NCI-H345 treated with DMSO at 0.1 percent for 48 hours (cell line): ENCODE measurements at regions not wholly inside any gene's neighbourhood (a gene's known extent, or its start where the extent isn't known, plus 50 kb on each side); places are given as distances from the start of the nearest gene placed in this dataset.

Source experiments
- DNase-seq: peaks from one replicate; lab custom pipeline; 2025; ENCODE audit not compliant: unreplicated experiment; lab: John Stamatoyannopoulos, UW

- DNase-seq = no peak
Measured at GRCh38 chr4:28354880-28355656, 1494.4 kb downstream of the STIM2 start.

DNA sequence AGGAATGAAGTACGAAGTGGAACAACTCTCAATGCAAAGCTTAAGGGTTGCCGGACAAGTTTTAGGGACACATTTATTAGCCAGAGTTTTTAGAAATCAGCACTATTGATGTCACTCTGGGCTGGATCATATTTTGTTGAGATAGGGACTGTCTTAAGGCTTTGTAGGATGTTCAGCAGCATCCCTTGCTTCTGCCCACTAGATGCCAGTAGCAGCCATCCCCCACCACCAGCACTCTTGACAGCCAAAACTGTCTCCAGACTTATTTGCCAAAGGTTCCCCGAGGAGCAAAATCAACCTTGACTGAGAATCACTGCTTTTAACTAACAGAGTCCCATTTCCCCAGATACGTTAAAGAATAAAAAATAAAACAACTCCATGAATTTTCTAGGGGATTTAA, 1497.3 kb downstream of the STIM2 start:
- DNase-seq = peak; percentile 1

GRCh38 chr4:28358606-28359005, 1498.0 kb downstream of the STIM2 start:
- no peak for DNase-seq

DNA sequence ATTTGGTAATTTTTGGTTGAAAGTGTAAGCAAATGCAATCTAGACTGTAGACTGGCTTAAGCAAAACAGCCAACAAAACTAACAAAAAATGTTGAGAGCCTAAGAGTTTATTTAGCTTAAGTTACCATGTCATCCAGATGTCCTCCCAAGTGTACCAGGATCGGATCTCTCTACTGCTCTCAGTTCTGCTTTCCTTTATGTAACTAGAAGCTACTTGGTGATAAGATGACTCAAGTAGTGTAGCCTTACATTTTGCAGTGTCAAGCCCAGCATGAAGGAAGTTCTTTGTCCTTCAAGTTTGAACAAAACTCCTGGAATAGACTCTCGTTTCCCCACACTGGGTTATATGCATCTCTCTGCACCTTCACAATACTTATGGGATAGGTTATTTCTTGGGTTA, 1500.0 kb downstream of the STIM2 start:
- DNase-seq = no peak

GRCh38 chr4:28362169-28362568, 1501.5 kb downstream of the STIM2 start:
- DNase-seq = no peak

DNA sequence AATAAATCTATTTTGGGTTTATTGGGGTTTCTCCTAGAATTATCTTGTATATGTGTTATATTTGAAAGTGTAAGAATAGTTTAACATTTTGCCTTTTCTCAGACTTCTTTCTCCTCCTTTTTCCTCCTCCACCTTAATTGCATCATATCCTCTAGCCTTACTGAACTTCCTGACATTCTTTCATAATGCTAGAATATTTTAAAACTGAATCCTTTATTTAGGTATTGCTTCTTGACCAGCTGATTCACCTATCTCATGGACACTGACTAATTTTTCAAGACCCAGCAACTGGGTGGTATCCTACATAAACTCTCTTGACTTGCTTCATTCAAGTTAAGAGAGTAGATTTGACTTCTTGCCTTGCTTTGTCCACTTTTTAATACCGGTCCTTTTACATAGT, 1508.9 kb downstream of the STIM2 start:
- no peak for DNase-seq

- DNase-seq = no peak
Measured at GRCh38 chr4:28373191-28373590, 1512.5 kb downstream of the STIM2 start.

- DNase-seq = no peak
Measured at GRCh38 chr4:28373601-28374000, 1513.0 kb downstream of the STIM2 start.

DNA sequence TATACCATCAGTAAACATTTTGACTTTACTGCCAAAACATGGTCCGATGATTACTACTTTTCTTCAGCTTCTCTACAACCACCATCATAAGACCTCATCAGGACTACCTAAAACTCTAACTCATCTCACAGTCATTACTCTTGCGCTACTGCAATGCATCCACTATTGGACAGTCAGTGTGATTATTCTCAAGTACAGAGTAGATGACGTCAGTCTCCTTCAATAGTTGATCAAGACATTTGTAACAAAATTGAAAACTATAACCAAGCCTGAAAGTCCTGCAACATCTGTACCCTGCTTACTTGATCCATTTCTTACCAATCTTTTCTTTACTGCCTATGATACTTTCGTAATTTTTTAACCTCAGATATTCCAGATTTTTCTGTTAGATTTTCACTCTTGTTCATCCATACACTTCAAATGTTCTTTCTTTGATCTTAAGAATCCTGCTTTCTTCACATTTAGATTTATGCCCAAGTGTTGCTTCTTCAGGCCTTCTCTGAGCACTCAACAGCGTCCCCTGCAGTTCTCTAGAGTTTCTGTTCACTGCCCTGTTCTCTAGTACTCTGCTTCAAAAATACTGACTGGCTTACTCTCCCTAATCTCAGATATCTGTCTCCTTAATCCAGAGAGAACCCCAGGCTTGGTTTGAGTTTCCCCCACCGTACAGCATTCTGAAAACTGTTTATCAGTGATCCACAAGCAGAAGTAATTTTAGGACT, 1517.6 kb downstream of the STIM2 start:
- DNase-seq = no peak

- DNase-seq = no peak
Measured at GRCh38 chr4:28385801-28386200, 1525.2 kb downstream of the STIM2 start.

DNA sequence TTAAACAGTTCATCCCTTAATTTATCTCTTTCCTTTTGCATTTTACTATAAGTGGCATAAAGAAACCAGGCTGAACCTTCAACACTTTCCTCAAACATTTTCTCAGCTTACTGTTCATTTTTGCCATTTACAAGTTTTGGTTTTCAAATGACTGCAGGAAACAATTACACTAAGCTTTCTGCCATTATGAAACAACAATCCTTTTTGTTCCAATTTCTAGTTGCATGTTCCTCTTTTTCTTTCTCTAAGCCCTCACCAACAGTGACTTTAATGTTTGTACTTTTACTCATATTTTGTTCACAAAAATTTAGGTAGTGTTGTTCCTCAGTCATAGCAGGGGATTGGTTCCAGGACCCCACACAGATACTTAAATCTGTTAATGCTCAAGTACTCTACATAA, 1526.1 kb downstream of the STIM2 start:
- no peak for DNase-seq

DNA sequence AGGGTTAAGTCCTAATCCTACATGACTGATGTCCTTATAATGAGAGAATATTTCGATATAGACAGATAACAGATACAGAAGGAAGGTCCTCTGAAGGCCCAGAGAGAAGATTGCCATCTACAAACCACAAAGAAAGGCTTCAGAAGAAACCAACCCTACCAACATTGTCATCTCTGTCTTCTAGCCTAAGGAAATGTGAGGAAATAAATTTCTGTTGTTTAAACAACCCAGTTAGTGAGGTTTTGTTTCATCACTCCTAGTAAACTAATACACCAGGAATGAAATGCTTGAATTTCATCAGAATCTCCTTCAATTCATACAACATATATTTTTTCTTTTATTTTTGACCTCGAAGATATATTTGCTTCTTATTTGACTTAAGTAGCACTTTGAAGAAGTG, 1527.8 kb downstream of the STIM2 start:
- no peak for DNase-seq

DNA sequence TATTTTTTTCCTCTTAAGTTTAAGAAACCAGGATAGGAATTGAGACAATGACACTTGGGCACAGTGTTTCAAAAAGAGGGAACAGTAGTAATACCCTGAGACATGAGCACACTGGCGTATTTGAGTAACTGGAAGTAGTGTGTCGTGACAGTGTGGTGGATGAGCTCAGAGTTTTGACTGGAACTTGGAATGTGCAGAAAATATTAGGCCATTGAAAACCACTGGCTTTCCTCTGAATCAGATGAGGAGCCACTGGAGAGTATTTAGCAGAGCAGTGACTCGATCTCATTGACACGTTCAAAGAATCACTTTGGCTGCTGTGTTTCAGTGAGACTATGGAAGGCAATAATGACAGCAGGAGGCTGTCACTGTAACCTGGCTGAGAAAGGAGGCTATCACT, 1531.2 kb downstream of the STIM2 start:
- DNase-seq = no peak

DNA sequence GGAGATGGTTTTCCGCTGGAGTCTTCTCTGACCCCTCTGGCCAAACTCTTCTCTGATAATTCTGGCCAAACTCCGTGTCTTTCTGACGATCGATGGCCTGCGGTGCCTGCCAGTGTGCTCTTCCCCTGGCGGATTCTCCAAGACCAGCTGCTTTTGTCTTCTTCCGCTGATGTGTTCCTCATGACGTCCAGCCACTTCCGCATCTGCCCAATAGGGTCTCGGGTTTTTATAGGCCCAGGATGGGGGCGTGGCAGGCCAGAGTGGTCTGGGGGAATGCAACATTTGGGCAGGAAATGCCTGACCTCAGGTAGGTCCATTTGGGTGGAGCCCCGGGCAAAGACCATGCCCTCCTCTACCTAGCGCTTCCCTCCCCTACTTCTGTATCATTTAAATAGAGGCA, 1542.1 kb downstream of the STIM2 start:
- DNase-seq = no peak

DNA sequence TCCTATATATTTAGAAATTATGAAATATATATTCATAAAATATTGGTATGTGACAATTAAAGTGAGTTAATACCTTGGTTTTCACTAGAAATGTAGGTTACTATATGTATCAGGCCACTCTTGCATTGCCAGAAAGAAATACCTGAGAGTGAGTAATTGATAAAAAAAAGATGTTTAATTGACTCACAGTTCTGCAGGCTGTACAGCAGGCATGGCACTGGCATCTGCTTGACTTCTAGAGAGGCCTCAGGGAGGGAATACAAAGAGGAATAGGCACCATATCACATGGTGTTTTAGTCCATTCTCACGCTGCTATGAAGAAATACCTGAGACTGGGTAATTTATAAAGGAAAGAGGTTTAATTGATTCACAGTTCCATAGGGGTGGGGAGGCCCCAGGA, 1560.6 kb downstream of the STIM2 start:
- DNase-seq = no peak

GRCh38 chr4:28426251-28426650, 1565.6 kb downstream of the STIM2 start:
- DNase-seq = no peak

DNA sequence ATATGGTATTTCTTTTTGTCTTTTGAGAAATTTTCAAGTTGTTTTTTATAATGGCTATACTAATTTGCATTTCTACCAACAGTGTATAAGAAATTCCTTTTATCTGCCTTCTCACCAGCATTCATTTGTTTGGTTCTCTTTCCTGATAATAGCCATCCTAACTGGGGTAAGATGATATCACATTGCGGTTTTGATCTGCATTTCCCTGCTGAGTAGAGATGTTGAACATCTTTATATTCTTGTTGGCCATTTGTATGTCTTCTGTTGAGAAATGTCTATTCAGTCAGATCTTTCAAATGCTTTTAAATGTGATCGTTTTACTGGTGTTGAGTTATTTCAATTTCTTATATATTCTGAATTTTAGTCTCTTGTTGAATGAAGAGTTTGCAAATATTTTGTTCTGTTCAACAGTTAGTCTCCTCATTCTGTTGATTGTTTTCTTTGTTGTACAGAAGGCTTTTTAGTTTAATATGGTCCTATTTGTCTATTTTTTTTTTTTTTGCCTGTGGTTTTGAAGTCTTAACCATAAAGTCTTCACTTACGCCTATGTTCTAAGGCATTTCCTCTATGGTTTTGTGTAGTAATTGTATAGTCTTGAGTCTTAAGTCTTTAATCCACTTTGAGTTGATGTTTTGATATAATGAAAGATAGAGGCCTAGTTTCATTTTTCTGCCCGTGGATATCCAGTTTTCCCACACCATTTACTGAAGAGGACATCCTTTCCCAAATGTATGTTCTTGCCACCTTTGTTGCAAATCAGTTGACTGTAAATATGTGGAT, 1566.9 kb downstream of the STIM2 start:
- DNase-seq = no peak

GRCh38 chr4:28432348-28433025, 1571.8 kb downstream of the STIM2 start:
- no peak for DNase-seq

DNA sequence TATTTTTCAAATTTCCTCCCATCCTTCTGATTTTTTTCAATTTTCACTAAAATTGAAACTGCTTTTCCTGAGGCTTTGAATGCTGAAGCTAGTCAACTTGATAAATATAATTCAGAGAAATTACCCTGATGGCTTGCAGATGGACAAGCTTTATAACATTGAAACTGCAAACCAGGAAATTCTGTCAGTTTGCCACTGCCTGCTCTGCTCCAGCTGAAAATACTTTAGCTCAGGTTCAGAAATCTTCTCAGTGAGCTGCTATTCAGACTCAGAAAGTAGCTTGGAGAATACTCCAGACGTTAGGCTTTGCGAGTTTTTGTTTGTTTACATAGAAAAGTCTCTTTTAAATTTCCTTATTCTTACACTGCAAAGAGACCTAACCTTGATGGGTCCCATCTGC, 1574.7 kb downstream of the STIM2 start:
- DNase-seq = no peak

- no peak for DNase-seq
Measured at GRCh38 chr4:28436191-28437080, 1575.8 kb downstream of the STIM2 start.
